Esophagus muscularis mucosa (tissue), 4 donors: ENCODE measurements at regions not wholly inside any gene's neighbourhood (a gene's known extent, or its start where the extent isn't known, plus 50 kb on each side); places are given as distances from the start of the nearest gene placed in this dataset.

Source experiments
- DNase-seq: peaks from one replicate; pipeline ENCODE4 v3.0.0-alpha.2; 2017; ENCODE audit errors: extremely low spot score
- H3K27ac ChIP-seq, 4 donors: fragments of 200-600 bp; sonication (generic); replicated peaks in 1 of 4; 1 replicate in 3 of 4; 2 replicates in 1 of 4; pipeline ENCODE4 v1.5.1; 2016 to 2019; ENCODE audit warnings: mild to moderate bottlenecking in 1 of 4
- H3K27me3 ChIP-seq, 4 donors: fragments of 200-600 bp; sonication (generic); one replicate each; pipeline versions ENCODE4 v1.5.1 to v1.6.0; 2016 to 2019
- H3K36me3 ChIP-seq, 4 donors: fragments of 200-600 bp; sonication (generic); one replicate each; pipeline ENCODE4 v1.5.1; 2016 to 2019
- H3K4me1 ChIP-seq, 4 donors: fragments of 200-600 bp; sonication (generic); one replicate each; pipeline ENCODE4 v1.5.1; 2016 to 2019
- H3K4me3 ChIP-seq, 4 donors: fragments of 200-600 bp; sonication (generic); 1 replicate in 2 of 4; 2 replicates in 2 of 4; pipeline ENCODE4 v1.5.1; 2016 to 2019; ENCODE audit warnings: mild to moderate bottlenecking in 4 of 4, moderate library complexity in 1 of 4
- H3K9me3 ChIP-seq, 4 donors: fragments of 200-600 bp; sonication (generic); 1 replicate in 3 of 4; 2 replicates in 1 of 4; pipeline ENCODE4 v1.5.1; 2016 to 2019
- EP300 ChIP-seq: sonication (generic); formaldehyde crosslinking; IDR thresholded peaks from one replicate; pipeline ENCODE4 v1.6.1; 2017; ENCODE audit warnings: antibody characterized with exemption
- POLR2A ChIP-seq: fragments of 450-650 bp; IDR thresholded peaks from one replicate; pipeline ENCODE4 v1.6.1; 2017; ENCODE audit warnings: antibody characterized with exemption, moderate library complexity, mild to moderate bottlenecking, low read depth
- POLR2AphosphoS5 ChIP-seq, 2 donors: sonication (generic); formaldehyde crosslinking; IDR thresholded peaks; one replicate each; pipeline ENCODE4 v1.6.1; 2017; ENCODE audit warnings: antibody characterized with exemption in 2 of 2
- WGBS: methylation state at CpG from one replicate; pipeline ENCODE4 v1.1.5; 2018; 5-methylcytosine and 5-hydroxymethylcytosine counted together
- intact Hi-C: fragments of 100-400 bp; cut with DNase I; formaldehyde crosslinking; loops from one replicate; pipeline ENCODE4 v1.15.1; 2023
- TF ChIP-seq, protein P1 (sequence below), 3 experiments: fragments of 200-600 bp in 2 of 3; fragments of 450-650 bp in 1 of 3; sonication (generic) in 2 of 3; IDR thresholded peaks; one replicate each; pipeline ENCODE4 v1.5.1; 2017 to 2019; ENCODE audit warnings: antibody characterized with exemption in 3 of 3, mild to moderate bottlenecking in 2 of 3, moderate library complexity in 1 of 3

DNA sequence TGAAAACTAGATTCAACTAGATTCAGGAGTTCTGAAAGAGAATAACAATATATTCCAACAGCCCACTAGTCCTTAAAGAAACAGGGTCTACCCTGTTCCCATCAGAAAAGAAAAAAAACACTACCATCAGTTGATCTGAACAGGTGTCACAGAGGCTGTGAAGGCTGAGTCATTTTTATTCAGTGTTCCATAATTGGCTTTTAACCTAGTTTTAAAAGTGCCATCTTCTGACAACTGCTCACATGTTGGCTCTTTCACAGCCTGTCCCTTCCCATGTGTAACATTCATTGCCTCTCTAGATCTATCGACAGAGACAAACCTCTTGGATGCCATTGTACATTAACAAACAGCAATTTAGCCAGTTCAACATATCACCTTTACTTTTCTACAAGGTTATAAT lies 243.7 kb downstream of the TBX15 start:
- H3K27ac ChIP-seq: no peak overlapping the region
- peaks cover 0 to 6% (median 0%) of the 10 kb centered on the region in 4 donors for H3K9me3 ChIP-seq
- no peaks in the 10 kb centered on the region for H3K4me1 ChIP-seq
- no peak for DNase-seq
- WGBS: 83% methylated on average over 1 of the region's 1 CpG
- no peak overlapping the region for H3K4me3 ChIP-seq
- no peak for TF ChIP-seq EP300
- TF ChIP-seq POLR2A: no peak
- TF ChIP-seq, protein P1, sequence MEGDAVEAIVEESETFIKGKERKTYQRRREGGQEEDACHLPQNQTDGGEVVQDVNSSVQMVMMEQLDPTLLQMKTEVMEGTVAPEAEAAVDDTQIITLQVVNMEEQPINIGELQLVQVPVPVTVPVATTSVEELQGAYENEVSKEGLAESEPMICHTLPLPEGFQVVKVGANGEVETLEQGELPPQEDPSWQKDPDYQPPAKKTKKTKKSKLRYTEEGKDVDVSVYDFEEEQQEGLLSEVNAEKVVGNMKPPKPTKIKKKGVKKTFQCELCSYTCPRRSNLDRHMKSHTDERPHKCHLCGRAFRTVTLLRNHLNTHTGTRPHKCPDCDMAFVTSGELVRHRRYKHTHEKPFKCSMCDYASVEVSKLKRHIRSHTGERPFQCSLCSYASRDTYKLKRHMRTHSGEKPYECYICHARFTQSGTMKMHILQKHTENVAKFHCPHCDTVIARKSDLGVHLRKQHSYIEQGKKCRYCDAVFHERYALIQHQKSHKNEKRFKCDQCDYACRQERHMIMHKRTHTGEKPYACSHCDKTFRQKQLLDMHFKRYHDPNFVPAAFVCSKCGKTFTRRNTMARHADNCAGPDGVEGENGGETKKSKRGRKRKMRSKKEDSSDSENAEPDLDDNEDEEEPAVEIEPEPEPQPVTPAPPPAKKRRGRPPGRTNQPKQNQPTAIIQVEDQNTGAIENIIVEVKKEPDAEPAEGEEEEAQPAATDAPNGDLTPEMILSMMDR (IDR thresholded peaks at IDR 0.05): no peak
- no peak for TF ChIP-seq POLR2AphosphoS5 (IDR thresholded peaks at IDR 0.05)
- no peaks in the 10 kb centered on the region for H3K36me3 ChIP-seq
- intact Hi-C loops: no loop called here
- H3K27me3 ChIP-seq: no peaks in the 10 kb centered on the region

DNA sequence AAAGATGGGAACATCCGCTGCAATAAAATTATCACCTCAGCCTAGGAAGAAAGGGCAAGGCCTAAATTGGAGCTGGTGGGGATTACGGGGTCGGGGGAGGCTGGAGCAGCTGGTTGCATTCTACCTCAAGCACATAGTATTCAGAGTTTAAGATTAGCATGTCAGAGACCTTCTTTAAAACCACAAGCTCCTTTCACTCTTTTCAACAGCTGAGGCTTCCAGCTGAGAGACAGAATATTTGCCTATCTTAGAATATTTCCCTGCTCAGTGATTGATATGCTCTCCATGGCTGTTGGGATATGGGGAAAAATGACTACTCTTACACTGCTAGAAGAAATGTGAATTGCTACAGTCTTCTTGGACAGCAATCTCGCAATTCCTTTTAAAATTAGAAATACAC lies 248.6 kb downstream of the TBX15 start:
- Histone ChIP-seq H3K27ac (no peak overlapping the region), H3K36me3 (no peaks in the 10 kb centered on the region), H3K4me1 (no peaks in the 10 kb centered on the region), H3K9me3 (no peaks in the 10 kb centered on the region), H3K27me3 (no peaks in the 10 kb centered on the region), H3K4me3 (no peak overlapping the region)
- TF ChIP-seq EP300 (no peak), POLR2AphosphoS5 (IDR thresholded peaks at IDR 0.05) (no peak), POLR2A (no peak)
- TF ChIP-seq, protein P1 (IDR thresholded peaks at IDR 0.05): no peak
- intact Hi-C loops: no loop called here
- 55% methylated on average over 4 of the region's 4 CpGs for WGBS
- no peak for DNase-seq

DNA sequence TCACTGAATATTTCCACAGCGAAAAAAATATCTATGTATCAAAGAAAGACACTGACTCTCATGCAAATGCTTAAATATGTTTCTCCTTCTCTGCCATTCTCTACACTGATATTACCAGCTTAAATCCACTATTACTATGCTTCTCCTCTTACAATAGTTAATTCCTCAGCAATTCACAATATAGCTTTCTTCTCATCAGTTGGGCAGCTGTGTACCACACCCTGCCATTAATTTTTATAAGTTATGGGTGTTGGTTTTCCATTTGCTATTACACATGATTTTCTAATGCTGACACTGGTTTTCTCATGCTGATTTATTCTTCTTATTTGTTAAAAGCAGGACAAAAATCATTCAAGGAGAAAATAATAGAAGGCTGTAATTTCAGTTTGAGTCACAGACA lies 251.8 kb downstream of the TBX15 start:
- no peak for DNase-seq
- no peaks in the 10 kb centered on the region for H3K4me1 ChIP-seq
- 100% methylated on average over 1 of the region's 1 CpG for WGBS
- no peaks in the 10 kb centered on the region for H3K36me3 ChIP-seq
- H3K4me3 ChIP-seq: no peak overlapping the region
- no peaks in the 10 kb centered on the region for H3K27me3 ChIP-seq
- TF ChIP-seq POLR2AphosphoS5 (IDR thresholded peaks at IDR 0.05): no peak
- TF ChIP-seq POLR2A: no peak
- TF ChIP-seq EP300: no peak
- TF ChIP-seq, protein P1 (IDR thresholded peaks at IDR 0.05): no peak
- H3K27ac ChIP-seq: no peak overlapping the region
- H3K9me3 ChIP-seq: no peaks in the 10 kb centered on the region
- intact Hi-C loops: no loop called here

DNA sequence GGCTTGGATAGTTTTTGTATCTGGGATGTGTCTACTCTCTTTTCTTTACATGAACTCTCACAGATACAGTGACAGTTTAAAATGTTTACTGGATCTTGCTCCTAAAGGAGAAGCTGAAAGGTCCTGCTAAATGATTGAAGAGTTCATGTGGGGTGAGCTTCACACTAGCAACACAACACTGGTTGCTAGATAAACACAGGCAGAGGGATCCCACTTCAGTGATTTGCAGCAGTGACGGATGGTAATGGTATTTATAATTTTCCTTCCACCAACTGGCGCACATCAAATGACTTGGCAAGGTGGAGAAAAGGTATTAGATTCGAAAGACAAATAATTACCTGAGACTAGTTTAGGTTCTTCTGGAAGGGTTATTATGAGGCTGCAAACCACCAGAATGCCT lies 270.2 kb downstream of the TBX15 start:
- intact Hi-C loops: no loop called here
- peaks cover 0 to 14% (median 6%) of the 10 kb centered on the region in 4 donors for H3K4me1 ChIP-seq
- TF ChIP-seq EP300 (no peak), POLR2AphosphoS5 (IDR thresholded peaks at IDR 0.05) (no peak), POLR2A (no peak)
- TF ChIP-seq, protein P1 (IDR thresholded peaks at IDR 0.05): no peak
- H3K36me3 ChIP-seq: no peaks in the 10 kb centered on the region
- DNase-seq: no peak
- H3K27me3 ChIP-seq: no peaks in the 10 kb centered on the region
- H3K9me3 ChIP-seq: no peaks in the 10 kb centered on the region
- WGBS: 28% methylated on average over 3 of the region's 3 CpGs
- no peak overlapping the region for H3K27ac ChIP-seq
- no peak overlapping the region for H3K4me3 ChIP-seq

DNA sequence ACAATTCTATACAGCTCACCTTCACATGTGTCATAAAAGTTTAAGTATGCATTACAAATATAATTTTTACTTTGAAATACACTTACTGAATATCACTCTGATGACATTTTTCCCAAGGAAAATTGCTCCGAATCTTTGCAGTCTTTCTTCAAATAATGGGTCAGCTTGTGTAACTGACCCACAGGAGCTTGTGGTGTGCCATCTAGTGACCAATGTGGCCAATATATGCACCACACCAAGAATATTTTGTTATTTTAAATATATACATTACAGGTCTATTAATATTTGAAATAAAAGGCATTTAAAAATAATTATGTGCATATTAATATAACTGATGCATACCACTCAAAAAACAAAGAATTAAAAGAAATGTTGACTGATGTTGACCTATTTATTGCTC lies 271.4 kb downstream of the TBX15 start:
- H3K4me3 ChIP-seq: no peak overlapping the region
- DNase-seq: no peak
- H3K36me3 ChIP-seq: no peaks in the 10 kb centered on the region
- no peaks in the 10 kb centered on the region for H3K9me3 ChIP-seq
- intact Hi-C loops: no loop called here
- H3K27ac ChIP-seq: no peak overlapping the region
- TF ChIP-seq POLR2A: no peak
- TF ChIP-seq, protein P1 (IDR thresholded peaks at IDR 0.05): peak in 1 of 3 experiments; percentile 8
- H3K27me3 ChIP-seq: no peaks in the 10 kb centered on the region
- WGBS: 53% methylated on average over 1 of the region's 1 CpG
- peaks cover 0 to 14% (median 6%) of the 10 kb centered on the region in 4 donors for H3K4me1 ChIP-seq
